ENCODE measurements at regions not wholly inside any gene's neighbourhood (a gene's known extent, or its start where the extent isn't known, plus 50 kb on each side); places are given as distances from the start of the nearest gene placed in this dataset.

DNA sequence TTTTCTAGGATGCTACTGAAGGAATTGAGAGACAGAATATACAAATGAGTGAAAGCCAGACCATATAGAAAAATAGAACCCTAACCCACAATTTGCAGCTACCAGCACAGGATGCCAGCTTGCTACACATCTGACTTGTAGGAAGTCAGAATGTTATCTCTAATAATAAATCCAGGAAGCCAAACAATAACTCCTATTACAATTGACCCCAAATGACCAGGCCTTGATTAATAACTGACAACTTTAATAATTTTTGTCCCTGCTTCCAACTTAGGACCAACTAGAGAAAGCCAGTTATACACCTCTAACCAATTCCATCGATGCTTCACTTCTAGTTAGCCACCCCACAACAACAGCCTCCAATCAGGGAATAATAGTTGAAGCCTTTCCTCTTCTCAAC is 193.4 kb downstream of the CASP12 start:
- TF ChIP-seq, protein P1, sequence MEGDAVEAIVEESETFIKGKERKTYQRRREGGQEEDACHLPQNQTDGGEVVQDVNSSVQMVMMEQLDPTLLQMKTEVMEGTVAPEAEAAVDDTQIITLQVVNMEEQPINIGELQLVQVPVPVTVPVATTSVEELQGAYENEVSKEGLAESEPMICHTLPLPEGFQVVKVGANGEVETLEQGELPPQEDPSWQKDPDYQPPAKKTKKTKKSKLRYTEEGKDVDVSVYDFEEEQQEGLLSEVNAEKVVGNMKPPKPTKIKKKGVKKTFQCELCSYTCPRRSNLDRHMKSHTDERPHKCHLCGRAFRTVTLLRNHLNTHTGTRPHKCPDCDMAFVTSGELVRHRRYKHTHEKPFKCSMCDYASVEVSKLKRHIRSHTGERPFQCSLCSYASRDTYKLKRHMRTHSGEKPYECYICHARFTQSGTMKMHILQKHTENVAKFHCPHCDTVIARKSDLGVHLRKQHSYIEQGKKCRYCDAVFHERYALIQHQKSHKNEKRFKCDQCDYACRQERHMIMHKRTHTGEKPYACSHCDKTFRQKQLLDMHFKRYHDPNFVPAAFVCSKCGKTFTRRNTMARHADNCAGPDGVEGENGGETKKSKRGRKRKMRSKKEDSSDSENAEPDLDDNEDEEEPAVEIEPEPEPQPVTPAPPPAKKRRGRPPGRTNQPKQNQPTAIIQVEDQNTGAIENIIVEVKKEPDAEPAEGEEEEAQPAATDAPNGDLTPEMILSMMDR (conservative IDR thresholded peaks at IDR 0.05; ENCODE audit: low read depth, low read length) = no peak
- TF ChIP-seq POLR2A (IDR thresholded peaks at IDR 0.05; ENCODE audit: low read depth, low read length) = no peak
- TF ChIP-seq SMC3 (IDR thresholded peaks at IDR 0.05; ENCODE audit: low read depth, low read length) = no peak
- no peak for TF ChIP-seq MAZ (IDR thresholded peaks at IDR 0.05; ENCODE audit: borderline replicate concordance, low read depth, low read length)

Measured in IMR-90 (cell line).